ENCODE measurements at regions not wholly inside any gene's neighbourhood (a gene's known extent, or its start where the extent isn't known, plus 50 kb on each side); places are given as distances from the start of the nearest gene placed in this dataset.

- no peak for TF ChIP-seq CTCF (IDR thresholded peaks at IDR 0.05)
- TF ChIP-seq EZH2 (IDR thresholded peaks at IDR 0.05; ENCODE audit: borderline replicate concordance, insufficient read depth, low read depth, low read length, poor library complexity, severe bottlenecking) = no peak
These were observed 1129.2 kb downstream of the TBC1D22A start for GRCh38 chr22:47891609-47892008.
